DND-41 (cell line): ENCODE measurements at regions not wholly inside any gene's neighbourhood (a gene's known extent, or its start where the extent isn't known, plus 50 kb on each side); places are given as distances from the start of the nearest gene placed in this dataset.

Experiments
- ATAC-seq: fragments of 200-7000 bp; cut with Tn5 transposase; 3 replicates; pipeline ENCODE4 v1.9.1; 2021; ENCODE audit warnings: low read depth; ENCODE audit not compliant: insufficient read depth
- DNase-seq: peaks from one replicate; pipeline ENCODE4 v3.0.0-alpha.2; 2020
- H2AFZ ChIP-seq: 2 replicates; pipeline ENCODE4 v1.6.0; 2012; ENCODE audit warnings: low read depth, low read length
- H3K27ac ChIP-seq: 2 replicates; pipeline ENCODE4 v1.5.1; 2012; ENCODE audit warnings: low read length, inconsistent platforms
- H3K27me3 ChIP-seq: fragments of 200-600 bp; sonication (generic); 2 replicates; pipeline ENCODE4 v1.6.0; 2012; ENCODE audit warnings: low read length, mild to moderate bottlenecking, inconsistent platforms; ENCODE audit not compliant: insufficient read depth, poor library complexity
- H3K36me3 ChIP-seq: 2 replicates; pipeline ENCODE4 v1.5.1; 2012; ENCODE audit warnings: low read length, inconsistent platforms; ENCODE audit not compliant: insufficient read depth
- H3K4me1 ChIP-seq: 2 replicates; pipeline ENCODE4 v1.5.1; 2012; ENCODE audit warnings: mild to moderate bottlenecking, low read length; ENCODE audit not compliant: insufficient read depth
- H3K4me2 ChIP-seq: 2 replicates; pipeline ENCODE4 v1.6.0; 2012; ENCODE audit warnings: mild to moderate bottlenecking, moderate library complexity, low read length, inconsistent platforms; ENCODE audit not compliant: insufficient read depth
- H3K4me3 ChIP-seq, 2 experiments: fragments of 200-600 bp in 1 of 2; shearing (Covaris generic) in 1 of 2; 2 replicates each; pipeline ENCODE4 v1.5.1; 2012 to 2016; ENCODE audit warnings: inconsistent platforms in 2 of 2, low read length in 2 of 2, mild to moderate bottlenecking in 2 of 2, low read depth in 1 of 2, moderate library complexity in 1 of 2
- H3K79me2 ChIP-seq: 2 replicates; pipeline ENCODE4 v1.6.0; 2012; ENCODE audit warnings: low read length, inconsistent platforms; ENCODE audit not compliant: insufficient read depth
- H3K9ac ChIP-seq: 2 replicates; pipeline ENCODE4 v1.6.0; 2012; ENCODE audit warnings: low read depth, mild to moderate bottlenecking, inconsistent platforms, low read length, moderate library complexity
- H3K9me3 ChIP-seq: 2 replicates; pipeline ENCODE4 v1.5.1; 2012; ENCODE audit warnings: low read length, moderate library complexity, mild to moderate bottlenecking, inconsistent platforms; ENCODE audit not compliant: insufficient read depth, severe bottlenecking
- H4K20me1 ChIP-seq: 2 replicates; pipeline ENCODE4 v1.6.0; 2012; ENCODE audit warnings: low read length; ENCODE audit not compliant: insufficient read depth
- EZH2 ChIP-seq: IDR thresholded peaks from 3 replicates; pipeline ENCODE4 v1.6.1; 2012; ENCODE audit warnings: borderline replicate concordance, low read depth, mild to moderate bottlenecking, moderate library complexity, low read length, inconsistent platforms; ENCODE audit not compliant: severe bottlenecking
- TF ChIP-seq, protein P1 (sequence below): IDR thresholded peaks from 2 replicates; pipeline ENCODE4 v1.5.1; 2012; ENCODE audit warnings: borderline replicate concordance, low read length, moderate library complexity, mild to moderate bottlenecking; ENCODE audit not compliant: poor library complexity, severe bottlenecking; ENCODE audit errors: extremely low read depth

- H3K4me2 ChIP-seq, result no peak overlapping the region
Observed at GRCh38 chr10:78804411-78805032, 264.2 kb upstream of the ZMIZ1 start.

DNA sequence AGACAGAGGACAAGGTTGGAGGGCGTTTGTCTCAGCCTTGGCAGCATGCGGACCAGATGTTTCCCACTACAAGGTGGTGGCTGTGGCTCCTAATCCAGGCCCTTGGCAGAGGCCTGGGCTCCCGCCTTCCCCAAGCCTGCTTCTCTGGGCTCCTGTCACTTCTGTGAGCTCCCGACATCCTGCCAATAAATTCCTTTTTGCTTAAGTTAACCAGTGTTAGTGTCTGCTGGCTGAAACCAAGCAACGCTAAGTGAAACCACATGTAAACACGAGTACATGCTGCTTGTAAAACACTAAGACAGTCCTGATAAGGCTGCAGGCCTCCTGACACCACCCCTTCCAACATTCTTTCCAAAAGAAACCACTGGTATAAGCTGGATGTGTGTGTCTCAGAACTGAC is 263.6 kb upstream of the ZMIZ1 start:
- no peak overlapping the region for H3K4me3 ChIP-seq
- peaks cover 13% of the 10 kb centered on the region for H3K27me3 ChIP-seq
- no peak overlapping the region for H3K9ac ChIP-seq
- H4K20me1 ChIP-seq, result no peaks in the 10 kb centered on the region
- no peaks in the 10 kb centered on the region for H3K79me2 ChIP-seq
- no peak overlapping the region for H3K4me2 ChIP-seq
- H3K36me3 ChIP-seq, result no peaks in the 10 kb centered on the region
- no peaks in the 10 kb centered on the region for H3K9me3 ChIP-seq
- DNase-seq (no peak), ATAC-seq (no peak)
- H3K4me1 ChIP-seq, result no peaks in the 10 kb centered on the region
- TF ChIP-seq, protein P1, sequence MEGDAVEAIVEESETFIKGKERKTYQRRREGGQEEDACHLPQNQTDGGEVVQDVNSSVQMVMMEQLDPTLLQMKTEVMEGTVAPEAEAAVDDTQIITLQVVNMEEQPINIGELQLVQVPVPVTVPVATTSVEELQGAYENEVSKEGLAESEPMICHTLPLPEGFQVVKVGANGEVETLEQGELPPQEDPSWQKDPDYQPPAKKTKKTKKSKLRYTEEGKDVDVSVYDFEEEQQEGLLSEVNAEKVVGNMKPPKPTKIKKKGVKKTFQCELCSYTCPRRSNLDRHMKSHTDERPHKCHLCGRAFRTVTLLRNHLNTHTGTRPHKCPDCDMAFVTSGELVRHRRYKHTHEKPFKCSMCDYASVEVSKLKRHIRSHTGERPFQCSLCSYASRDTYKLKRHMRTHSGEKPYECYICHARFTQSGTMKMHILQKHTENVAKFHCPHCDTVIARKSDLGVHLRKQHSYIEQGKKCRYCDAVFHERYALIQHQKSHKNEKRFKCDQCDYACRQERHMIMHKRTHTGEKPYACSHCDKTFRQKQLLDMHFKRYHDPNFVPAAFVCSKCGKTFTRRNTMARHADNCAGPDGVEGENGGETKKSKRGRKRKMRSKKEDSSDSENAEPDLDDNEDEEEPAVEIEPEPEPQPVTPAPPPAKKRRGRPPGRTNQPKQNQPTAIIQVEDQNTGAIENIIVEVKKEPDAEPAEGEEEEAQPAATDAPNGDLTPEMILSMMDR, result no peak
- TF ChIP-seq EZH2, result no peak
- H3K27ac ChIP-seq, result no peak overlapping the region
- no peak overlapping the region for H2AFZ ChIP-seq

More at GRCh38 chr10:78804411-78805032, 264.2 kb upstream of the ZMIZ1 start:
- Histone ChIP-seq H4K20me1 (no peaks in the 10 kb centered on the region), H3K4me1 (no peaks in the 10 kb centered on the region), H3K9ac (no peak overlapping the region), H3K36me3 (no peaks in the 10 kb centered on the region), H3K4me3 (no peak overlapping the region), H3K79me2 (no peaks in the 10 kb centered on the region), H3K27ac (no peak overlapping the region), H3K27me3 (peaks cover 15% of the 10 kb centered on the region), H2AFZ (no peak overlapping the region), H3K9me3 (no peaks in the 10 kb centered on the region)
- DNase-seq (no peak), ATAC-seq (no peak)
- TF ChIP-seq, protein P1, result no peak
- no peak for TF ChIP-seq EZH2

DNA sequence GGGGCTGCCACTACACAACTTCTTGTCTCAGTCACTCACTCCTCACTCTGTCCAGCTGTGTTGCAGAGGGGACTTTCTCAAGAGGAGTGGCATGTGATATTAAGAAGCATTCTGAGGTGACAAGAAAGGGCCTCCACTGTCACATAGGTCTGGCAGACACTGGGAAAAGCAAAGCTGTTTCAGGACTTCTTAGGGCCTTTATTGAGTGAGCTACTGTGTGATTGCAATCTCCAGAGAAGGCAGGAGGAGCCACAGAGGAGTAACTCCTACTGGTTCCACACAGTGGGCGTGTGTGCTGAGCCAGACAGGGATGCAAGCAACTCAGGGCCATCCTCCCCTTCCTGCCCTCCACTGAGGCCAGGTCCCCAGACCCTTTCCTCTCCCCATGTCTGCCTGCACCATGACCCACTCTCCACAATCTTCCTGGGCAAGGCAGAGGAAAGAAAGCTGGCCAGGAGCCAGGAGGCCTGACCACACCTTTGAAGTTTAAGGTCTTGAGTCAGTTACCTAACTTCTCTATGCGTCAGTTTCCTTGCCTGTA is 262.0 kb upstream of the ZMIZ1 start:
- Histone ChIP-seq H4K20me1 (no peaks in the 10 kb centered on the region), H3K27ac (no peak overlapping the region), H3K79me2 (no peaks in the 10 kb centered on the region), H3K4me1 (no peaks in the 10 kb centered on the region), H3K4me3 (no peak overlapping the region), H3K27me3 (peaks cover 7% of the 10 kb centered on the region), H2AFZ (no peak overlapping the region), H3K9me3 (no peaks in the 10 kb centered on the region), H3K4me2 (no peak overlapping the region), H3K9ac (no peak overlapping the region), H3K36me3 (no peaks in the 10 kb centered on the region)
- no peak for ATAC-seq
- DNase-seq, result no peak
- TF ChIP-seq, protein P1, result no peak
- no peak for TF ChIP-seq EZH2
